ENCODE measurements at regions not wholly inside any gene's neighbourhood (a gene's known extent, or its start where the extent isn't known, plus 50 kb on each side); places are given as distances from the start of the nearest gene placed in this dataset.

- no peak for DNase-seq (ENCODE audit: low read depth)
These were observed 74.9 kb upstream of the FOXP4 start for GRCh38 chr6:41471064-41471895.

- DNase-seq (ENCODE audit: low read depth): no peak
These were observed 71.8 kb upstream of the FOXP4 start for GRCh38 chr6:41474213-41474933.

GRCh38 chr6:41475164-41475563 lies 71.0 kb upstream of the FOXP4 start:
- DNase-seq (ENCODE audit: low read depth): no peak

- DNase-seq (ENCODE audit: low read depth): no peak
These were observed 70.3 kb upstream of the FOXP4 start for GRCh38 chr6:41475737-41476357.

- DNase-seq (ENCODE audit: low read depth): no peak
These were observed 69.8 kb upstream of the FOXP4 start for GRCh38 chr6:41476401-41476800.

GRCh38 chr6:41477572-41477971 lies 68.6 kb upstream of the FOXP4 start:
- DNase-seq (ENCODE audit: low read depth): no peak

GRCh38 chr6:41483943-41484342 lies 62.2 kb upstream of the FOXP4 start:
- DNase-seq (ENCODE audit: low read depth): no peak

GRCh38 chr6:41487860-41488432 lies 58.2 kb upstream of the FOXP4 start:
- no peak for DNase-seq (ENCODE audit: low read depth)

GRCh38 chr6:41488433-41489119 lies 57.6 kb upstream of the FOXP4 start:
- no peak for DNase-seq (ENCODE audit: low read depth)

GRCh38 chr6:41489120-41489851 lies 56.9 kb upstream of the FOXP4 start:
- no peak for DNase-seq (ENCODE audit: low read depth)

- DNase-seq (ENCODE audit: low read depth): no peak
These were observed 53.8 kb upstream of the FOXP4 start for GRCh38 chr6:41492261-41492891.

- DNase-seq (ENCODE audit: low read depth): no peak
These were observed 51.7 kb upstream of the FOXP4 start for GRCh38 chr6:41494212-41495110.

All from activated T-cell treated with anti-CD3 and anti-CD28 coated beads for 48 hours (primary cell).